Transverse colon (tissue), 4 donors: ENCODE measurements at regions not wholly inside any gene's neighbourhood (a gene's known extent, or its start where the extent isn't known, plus 50 kb on each side); places are given as distances from the start of the nearest gene placed in this dataset.

Source experiments
- DNase-seq: peaks from one replicate; pipeline ENCODE4 v3.0.0-alpha.2; 2019
- H3K27ac ChIP-seq, 4 donors: fragments of 200-600 bp; sonication (generic); 2 replicates each; pipeline ENCODE4 v1.5.1; 2016 to 2018; ENCODE audit warnings: inconsistent platforms in 4 of 4
- H3K27me3 ChIP-seq: fragments of 200-600 bp; sonication (generic); 2 replicates; pipeline ENCODE4 v1.5.1; 2017; ENCODE audit warnings: inconsistent platforms
- H3K36me3 ChIP-seq, 4 donors: fragments of 200-600 bp; sonication (generic); 2 replicates each; pipeline ENCODE4 v1.5.1; 2017 to 2019; ENCODE audit warnings: inconsistent platforms in 4 of 4
- H3K4me1 ChIP-seq, 4 donors: fragments of 200-600 bp; sonication (generic); 2 replicates each; pipeline ENCODE4 v1.5.1; 2017 to 2020; ENCODE audit warnings: inconsistent platforms in 4 of 4
- H3K4me3 ChIP-seq, 4 donors: fragments of 200-600 bp; sonication (generic); 1 replicate in 1 of 4; 2 replicates in 3 of 4; pipeline versions ENCODE4 v1.5.1 to v1.6.1; 2017 to 2019; ENCODE audit warnings: inconsistent platforms in 4 of 4
- H3K9me3 ChIP-seq, 2 donors: fragments of 200-600 bp; sonication (generic); 2 replicates each; pipeline ENCODE4 v1.5.1; 2017 to 2019; ENCODE audit warnings: inconsistent platforms in 2 of 2
- EP300 ChIP-seq: sonication (generic); formaldehyde crosslinking; IDR thresholded peaks from one replicate; pipeline ENCODE4 v1.6.1; 2017; ENCODE audit warnings: antibody characterized with exemption, low read depth
- POLR2A ChIP-seq: fragments of 450-650 bp; IDR thresholded peaks from one replicate; pipeline ENCODE4 v1.6.1; 2016; ENCODE audit warnings: antibody characterized with exemption, mild to moderate bottlenecking, moderate library complexity
- POLR2AphosphoS5 ChIP-seq, 3 donors: sonication (generic); formaldehyde crosslinking; IDR thresholded peaks; one replicate each; pipeline ENCODE4 v1.6.1; 2016; ENCODE audit warnings: antibody characterized with exemption in 3 of 3
- WGBS, 2 donors: methylation state at CpG; one replicate each; pipeline ENCODE4 v1.1.5; 2018; ENCODE audit warnings: low coverage in 1 of 2; 5-methylcytosine and 5-hydroxymethylcytosine counted together
- in situ Hi-C, 4 donors: fragments of 200-750 bp; cut with MboI; loops; one replicate each; pipeline versions ENCODE4 v1.15.0 to v1.15.1; 2017; ENCODE audit warnings: low sequenced_read_pairs in 3 of 4, low pct_ligation_motif_present in 1 of 4, low pct_unique_long_range_greater_than_20kb in 1 of 4
- intact Hi-C: fragments of 100-400 bp; cut with DNase I; formaldehyde crosslinking; loops from one replicate; pipeline ENCODE4 v1.15.1; 2023; ENCODE audit warnings: low total_unique reads
- TF ChIP-seq, protein P1 (sequence below), 5 experiments: fragments of 200-600 bp in 3 of 5; fragments of 450-650 bp in 2 of 5; sonication (generic) in 3 of 5; IDR thresholded peaks; 1 replicate in 2 of 5; 2 replicates in 3 of 5; pipeline ENCODE4 v1.5.1; 2016 to 2017; ENCODE audit warnings: antibody characterized with exemption in 5 of 5, inconsistent platforms in 3 of 5, mild to moderate bottlenecking in 2 of 5, moderate library complexity in 1 of 5

- DNase-seq, result no peak
- no peak overlapping the region for H3K27ac ChIP-seq
- H3K27me3 ChIP-seq, result no peaks in the 10 kb centered on the region
- H3K9me3 ChIP-seq, result no peaks in the 10 kb centered on the region
- no peaks in the 10 kb centered on the region for H3K36me3 ChIP-seq
- intact Hi-C loops, result no loop called here
- no peak for TF ChIP-seq POLR2AphosphoS5 (IDR thresholded peaks at IDR 0.05)
- TF ChIP-seq POLR2A, result no peak
- TF ChIP-seq, protein P1, sequence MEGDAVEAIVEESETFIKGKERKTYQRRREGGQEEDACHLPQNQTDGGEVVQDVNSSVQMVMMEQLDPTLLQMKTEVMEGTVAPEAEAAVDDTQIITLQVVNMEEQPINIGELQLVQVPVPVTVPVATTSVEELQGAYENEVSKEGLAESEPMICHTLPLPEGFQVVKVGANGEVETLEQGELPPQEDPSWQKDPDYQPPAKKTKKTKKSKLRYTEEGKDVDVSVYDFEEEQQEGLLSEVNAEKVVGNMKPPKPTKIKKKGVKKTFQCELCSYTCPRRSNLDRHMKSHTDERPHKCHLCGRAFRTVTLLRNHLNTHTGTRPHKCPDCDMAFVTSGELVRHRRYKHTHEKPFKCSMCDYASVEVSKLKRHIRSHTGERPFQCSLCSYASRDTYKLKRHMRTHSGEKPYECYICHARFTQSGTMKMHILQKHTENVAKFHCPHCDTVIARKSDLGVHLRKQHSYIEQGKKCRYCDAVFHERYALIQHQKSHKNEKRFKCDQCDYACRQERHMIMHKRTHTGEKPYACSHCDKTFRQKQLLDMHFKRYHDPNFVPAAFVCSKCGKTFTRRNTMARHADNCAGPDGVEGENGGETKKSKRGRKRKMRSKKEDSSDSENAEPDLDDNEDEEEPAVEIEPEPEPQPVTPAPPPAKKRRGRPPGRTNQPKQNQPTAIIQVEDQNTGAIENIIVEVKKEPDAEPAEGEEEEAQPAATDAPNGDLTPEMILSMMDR (IDR thresholded peaks at IDR 0.05), result no peak
- no peak for TF ChIP-seq EP300
- WGBS, 2 donors, result 74 to 86% methylated on average over 4 of the region's 4 CpGs
- no peaks in the 10 kb centered on the region for H3K4me1 ChIP-seq
- H3K4me3 ChIP-seq, result no peak overlapping the region
- in situ Hi-C loops, result no loop called here
These were observed 490.7 kb upstream of the SGCD start for GRCh38 chr5:155836089-155836803.

DNA sequence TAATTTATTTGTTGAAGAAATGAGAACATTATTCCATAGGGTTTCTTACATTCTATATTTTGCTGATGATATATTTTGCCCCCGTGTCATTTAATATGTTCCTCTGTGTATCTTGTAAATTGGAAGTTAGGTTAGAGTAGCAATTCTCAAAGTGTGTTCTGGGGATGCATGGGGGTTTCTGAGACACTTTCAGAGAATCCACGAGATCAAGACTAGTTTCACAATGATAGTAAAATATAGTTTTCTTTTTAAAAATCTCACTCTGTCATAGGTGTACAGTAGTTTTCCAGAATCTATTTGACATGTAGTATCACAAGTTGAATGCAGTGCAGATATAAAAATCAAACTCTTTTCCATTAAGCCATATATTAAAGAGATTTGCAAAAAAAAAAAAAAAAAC, 488.6 kb upstream of the SGCD start:
- WGBS, 2 donors, result 43 to 73% methylated on average over 1 to 2 of the region's 2 CpGs
- no peaks in the 10 kb centered on the region for H3K36me3 ChIP-seq
- no peak overlapping the region for H3K27ac ChIP-seq
- H3K4me1 ChIP-seq, result no peaks in the 10 kb centered on the region
- in situ Hi-C loops (no loop called here), intact Hi-C loops (no loop called here)
- H3K4me3 ChIP-seq, result no peak overlapping the region
- H3K27me3 ChIP-seq, result no peaks in the 10 kb centered on the region
- H3K9me3 ChIP-seq, result no peaks in the 10 kb centered on the region
- TF ChIP-seq, protein P1 (IDR thresholded peaks at IDR 0.05), result no peak
- TF ChIP-seq POLR2AphosphoS5 (IDR thresholded peaks at IDR 0.05) (no peak), POLR2A (no peak), EP300 (no peak)
- DNase-seq, result no peak

DNA sequence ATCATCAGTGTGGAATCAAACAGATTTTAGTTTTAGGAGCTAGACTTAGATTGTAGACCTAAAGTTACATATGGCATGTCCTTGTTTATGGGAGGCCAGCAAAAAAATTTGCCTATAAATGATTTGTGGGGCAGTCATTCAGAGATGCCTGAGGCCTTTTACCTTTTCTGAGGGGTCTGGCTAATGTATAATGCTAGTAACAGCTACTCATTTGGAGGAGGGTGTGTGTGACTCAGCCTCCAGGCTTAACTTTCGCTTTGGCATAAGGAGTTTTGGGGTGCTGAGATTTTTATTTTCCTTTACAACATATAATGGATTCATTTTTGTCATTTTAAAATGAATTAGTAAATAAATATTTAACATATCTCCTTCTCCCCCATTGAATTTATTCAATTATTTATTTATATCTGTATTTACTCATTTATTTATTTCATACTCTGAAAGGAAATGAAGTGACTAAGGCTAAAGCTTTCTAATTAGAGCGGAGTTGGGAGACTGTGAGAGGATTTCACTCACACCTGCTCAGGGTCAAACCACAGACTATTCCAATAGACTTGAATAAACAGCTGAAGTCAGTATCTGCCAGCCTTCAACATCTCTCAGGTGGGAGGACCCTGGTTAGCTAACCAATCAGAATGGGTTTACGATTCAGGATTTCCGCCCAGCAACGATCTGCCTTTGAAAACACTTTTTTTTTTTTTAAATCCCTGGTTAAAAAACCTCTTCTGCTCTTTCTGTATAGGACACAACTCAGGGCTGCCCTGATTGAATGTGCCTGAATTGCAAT, 487.5 kb upstream of the SGCD start:
- in situ Hi-C loops (no loop called here), intact Hi-C loops (no loop called here)
- Histone ChIP-seq H3K4me1 (no peaks in the 10 kb centered on the region), H3K27me3 (no peaks in the 10 kb centered on the region), H3K4me3 (no peak overlapping the region), H3K9me3 (no peaks in the 10 kb centered on the region), H3K27ac (no peak overlapping the region), H3K36me3 (no peaks in the 10 kb centered on the region)
- WGBS, 2 donors, result 76 to 80% methylated on average over 5 of the region's 5 CpGs
- TF ChIP-seq POLR2AphosphoS5 (IDR thresholded peaks at IDR 0.05), result no peak
- TF ChIP-seq, protein P1 (IDR thresholded peaks at IDR 0.05), result no peak
- no peak for TF ChIP-seq EP300
- TF ChIP-seq POLR2A, result no peak
- no peak for DNase-seq

- DNase-seq, result no peak
- intact Hi-C loops (no loop called here), in situ Hi-C loops (no loop called here)
- WGBS, 2 donors, result 53 to 75% methylated on average over 3 to 4 of the region's 4 CpGs
- Histone ChIP-seq H3K4me3 (no peak overlapping the region), H3K27ac (no peak overlapping the region), H3K36me3 (no peaks in the 10 kb centered on the region), H3K4me1 (no peaks in the 10 kb centered on the region), H3K9me3 (no peaks in the 10 kb centered on the region), H3K27me3 (no peaks in the 10 kb centered on the region)
- TF ChIP-seq, protein P1 (IDR thresholded peaks at IDR 0.05), result no peak
- TF ChIP-seq POLR2AphosphoS5 (IDR thresholded peaks at IDR 0.05) (no peak), EP300 (no peak), POLR2A (no peak)
These were observed 482.4 kb upstream of the SGCD start for GRCh38 chr5:155844542-155844941.
